ENCODE measurements at regions not wholly inside any gene's neighbourhood (a gene's known extent, or its start where the extent isn't known, plus 50 kb on each side); places are given as distances from the start of the nearest gene placed in this dataset.

DNA sequence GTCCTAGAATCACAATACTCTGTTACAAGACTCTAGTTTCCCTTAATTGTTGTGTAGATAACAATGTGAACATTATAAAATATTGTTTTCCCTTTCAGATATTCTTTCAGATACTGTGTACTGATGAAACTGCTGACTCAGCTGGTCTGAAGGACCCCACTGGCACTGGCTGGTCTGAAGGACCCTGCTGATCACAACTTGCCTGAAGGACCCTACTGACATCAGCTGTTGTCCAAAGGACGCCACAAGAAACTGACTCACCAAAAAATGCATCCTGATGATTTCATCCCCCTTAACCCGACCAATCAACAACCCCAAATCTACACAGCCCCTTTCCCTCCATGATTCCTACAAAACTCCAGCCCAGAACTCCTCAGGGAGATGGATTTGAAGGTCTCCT, 258.8 kb upstream of the GNPDA2 start:
- TF ChIP-seq, protein P1, sequence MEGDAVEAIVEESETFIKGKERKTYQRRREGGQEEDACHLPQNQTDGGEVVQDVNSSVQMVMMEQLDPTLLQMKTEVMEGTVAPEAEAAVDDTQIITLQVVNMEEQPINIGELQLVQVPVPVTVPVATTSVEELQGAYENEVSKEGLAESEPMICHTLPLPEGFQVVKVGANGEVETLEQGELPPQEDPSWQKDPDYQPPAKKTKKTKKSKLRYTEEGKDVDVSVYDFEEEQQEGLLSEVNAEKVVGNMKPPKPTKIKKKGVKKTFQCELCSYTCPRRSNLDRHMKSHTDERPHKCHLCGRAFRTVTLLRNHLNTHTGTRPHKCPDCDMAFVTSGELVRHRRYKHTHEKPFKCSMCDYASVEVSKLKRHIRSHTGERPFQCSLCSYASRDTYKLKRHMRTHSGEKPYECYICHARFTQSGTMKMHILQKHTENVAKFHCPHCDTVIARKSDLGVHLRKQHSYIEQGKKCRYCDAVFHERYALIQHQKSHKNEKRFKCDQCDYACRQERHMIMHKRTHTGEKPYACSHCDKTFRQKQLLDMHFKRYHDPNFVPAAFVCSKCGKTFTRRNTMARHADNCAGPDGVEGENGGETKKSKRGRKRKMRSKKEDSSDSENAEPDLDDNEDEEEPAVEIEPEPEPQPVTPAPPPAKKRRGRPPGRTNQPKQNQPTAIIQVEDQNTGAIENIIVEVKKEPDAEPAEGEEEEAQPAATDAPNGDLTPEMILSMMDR (IDR thresholded peaks at IDR 0.05), result no peak
- no peak for TF ChIP-seq POLR2A (IDR thresholded peaks at IDR 0.05)
